DOHH2 (cell line): ENCODE measurements at regions not wholly inside any gene's neighbourhood (a gene's known extent, or its start where the extent isn't known, plus 50 kb on each side); places are given as distances from the start of the nearest gene placed in this dataset.

Experiments used
- EZH2phosphoT487 ChIP-seq: fragments of 200-600 bp; sonication (generic); IDR thresholded peaks from 2 replicates; pipeline ENCODE4 v1.6.1; 2017; ENCODE audit warnings: borderline replicate concordance, mild to moderate bottlenecking, antibody characterized with exemption, low read length, moderate library complexity, mixed read lengths
- TF ChIP-seq, protein P1 (sequence below): fragments of 200-600 bp; sonication (generic); IDR thresholded peaks from one replicate; pipeline ENCODE4 v1.5.1; 2014; ENCODE audit warnings: antibody characterized with exemption, mild to moderate bottlenecking, low read depth, low read length; ENCODE audit not compliant: poor library complexity, severe bottlenecking

DNA sequence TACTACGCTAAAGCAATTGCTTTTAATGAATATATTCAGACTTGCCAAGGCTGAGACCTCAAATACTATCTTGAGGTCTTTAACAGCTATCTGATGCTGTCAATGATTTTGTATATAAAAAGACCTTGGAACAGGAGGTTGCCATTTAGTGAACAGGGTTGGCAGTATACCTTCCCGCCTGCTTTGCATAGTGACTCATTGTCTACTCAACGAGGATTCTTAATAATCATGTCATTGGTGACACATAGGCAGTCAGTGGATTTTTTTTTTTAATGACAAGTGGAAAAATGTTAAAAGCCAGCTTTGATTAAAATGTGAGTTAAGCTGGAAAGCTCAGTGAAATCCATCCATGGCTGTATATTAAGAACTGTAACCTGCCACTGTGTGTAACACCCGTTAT, 164.0 kb downstream of the ASMT start:
- TF ChIP-seq, protein P1, sequence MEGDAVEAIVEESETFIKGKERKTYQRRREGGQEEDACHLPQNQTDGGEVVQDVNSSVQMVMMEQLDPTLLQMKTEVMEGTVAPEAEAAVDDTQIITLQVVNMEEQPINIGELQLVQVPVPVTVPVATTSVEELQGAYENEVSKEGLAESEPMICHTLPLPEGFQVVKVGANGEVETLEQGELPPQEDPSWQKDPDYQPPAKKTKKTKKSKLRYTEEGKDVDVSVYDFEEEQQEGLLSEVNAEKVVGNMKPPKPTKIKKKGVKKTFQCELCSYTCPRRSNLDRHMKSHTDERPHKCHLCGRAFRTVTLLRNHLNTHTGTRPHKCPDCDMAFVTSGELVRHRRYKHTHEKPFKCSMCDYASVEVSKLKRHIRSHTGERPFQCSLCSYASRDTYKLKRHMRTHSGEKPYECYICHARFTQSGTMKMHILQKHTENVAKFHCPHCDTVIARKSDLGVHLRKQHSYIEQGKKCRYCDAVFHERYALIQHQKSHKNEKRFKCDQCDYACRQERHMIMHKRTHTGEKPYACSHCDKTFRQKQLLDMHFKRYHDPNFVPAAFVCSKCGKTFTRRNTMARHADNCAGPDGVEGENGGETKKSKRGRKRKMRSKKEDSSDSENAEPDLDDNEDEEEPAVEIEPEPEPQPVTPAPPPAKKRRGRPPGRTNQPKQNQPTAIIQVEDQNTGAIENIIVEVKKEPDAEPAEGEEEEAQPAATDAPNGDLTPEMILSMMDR, result no peak
- no peak for TF ChIP-seq EZH2phosphoT487
